ENCODE measurements at regions not wholly inside any gene's neighbourhood (a gene's known extent, or its start where the extent isn't known, plus 50 kb on each side); places are given as distances from the start of the nearest gene placed in this dataset.
"Not testable (repeated sequence)": the region's sequence is repeated elsewhere in the genome, so short reads cannot be mapped to it uniquely, and the experiment has no call there.

DNA sequence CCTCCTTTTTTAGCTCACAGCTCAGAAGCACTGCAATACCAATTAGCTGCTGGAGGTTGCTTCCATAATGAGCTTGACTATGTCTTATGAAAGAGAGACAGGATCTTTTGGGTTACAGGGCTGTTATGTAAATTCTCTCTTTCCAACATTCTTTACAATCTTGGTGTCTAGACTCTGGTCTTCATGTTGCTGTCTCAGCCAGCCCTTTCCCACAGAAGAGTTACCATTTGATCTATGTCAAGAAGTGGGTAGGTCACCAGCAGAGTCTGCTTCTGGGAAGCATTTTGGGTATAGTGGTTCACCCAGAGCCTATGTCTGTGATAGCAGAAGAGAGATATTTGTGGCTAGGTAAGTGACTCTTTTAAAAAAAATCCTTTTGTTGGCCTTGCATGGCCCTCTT, 234.5 kb downstream of the SATB1 start:
- DNase-seq, result no peak

DNA sequence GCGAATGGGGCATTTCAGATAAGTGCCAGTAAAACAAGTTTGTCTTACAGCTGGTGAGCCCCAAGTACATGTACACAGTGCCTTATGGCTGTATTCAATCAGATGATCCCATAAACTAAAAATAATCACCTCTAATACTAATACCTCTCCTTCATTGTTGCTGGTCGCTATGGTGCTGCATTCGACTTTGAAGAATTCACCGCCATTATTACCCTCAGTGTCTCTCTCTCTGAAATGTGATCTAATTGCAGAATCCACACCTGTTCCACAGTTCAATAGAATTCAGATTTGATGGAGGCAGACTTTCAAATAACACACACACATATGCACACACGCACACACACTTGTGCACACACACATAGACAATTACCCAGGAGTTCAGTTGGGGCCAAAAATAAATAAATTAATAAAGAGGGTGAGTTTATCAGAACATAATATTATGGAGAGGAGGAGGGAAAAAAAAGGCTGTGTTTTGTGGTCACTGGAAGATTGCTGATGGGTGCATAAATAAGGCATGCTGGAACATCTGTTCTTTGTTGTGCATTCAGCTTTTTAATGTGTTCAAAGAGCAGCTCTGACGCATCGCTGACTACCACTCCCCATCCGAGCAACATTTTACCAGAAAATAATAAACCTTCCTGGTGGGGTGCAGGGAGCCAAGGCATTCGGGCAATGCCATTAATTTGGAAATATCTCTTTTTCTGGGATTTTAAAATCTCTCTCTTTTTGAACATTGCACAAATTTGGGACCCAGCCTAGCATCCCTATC, 235.7 kb downstream of the SATB1 start:
- peak in 1 of 3 donors; percentile 16 for DNase-seq

DNA sequence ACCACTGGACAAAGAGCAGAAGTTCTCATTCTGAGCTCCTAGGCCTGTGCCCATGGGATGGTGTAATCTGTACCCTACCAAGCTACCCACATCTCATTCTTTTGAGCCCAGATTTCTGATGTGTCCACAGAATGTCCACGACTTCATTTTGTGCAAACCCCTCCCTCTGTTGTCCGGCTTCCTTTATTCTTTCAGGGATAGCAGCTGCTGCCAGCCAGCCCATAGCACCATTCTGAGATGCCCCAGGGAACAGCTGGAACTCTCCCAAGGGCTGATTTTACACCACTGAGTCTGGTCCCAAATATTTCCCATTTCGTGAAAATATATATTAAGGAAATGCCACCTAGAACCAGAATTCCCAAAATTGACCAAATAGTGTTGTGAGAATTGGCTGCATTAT, 236.6 kb downstream of the SATB1 start:
- no peak for DNase-seq

- no peak for DNase-seq
Observed at GRCh38 chr3:18185624-18186023, 239.5 kb downstream of the SATB1 start.

- not testable (repeated sequence) for DNase-seq
Observed at GRCh38 chr3:18182923-18183322, 242.2 kb downstream of the SATB1 start.

GRCh38 chr3:18179521-18179920, 245.6 kb downstream of the SATB1 start:
- DNase-seq, result no peak

- no peak for DNase-seq
Observed at GRCh38 chr3:18177271-18177670, 247.9 kb downstream of the SATB1 start.

- DNase-seq, result not testable (repeated sequence)
Observed at GRCh38 chr3:18173891-18174290, 251.2 kb downstream of the SATB1 start.

GRCh38 chr3:18159681-18160080, 265.5 kb downstream of the SATB1 start:
- no peak for DNase-seq

- no peak for DNase-seq
Observed at GRCh38 chr3:18153571-18154173, 271.5 kb downstream of the SATB1 start.

DNA sequence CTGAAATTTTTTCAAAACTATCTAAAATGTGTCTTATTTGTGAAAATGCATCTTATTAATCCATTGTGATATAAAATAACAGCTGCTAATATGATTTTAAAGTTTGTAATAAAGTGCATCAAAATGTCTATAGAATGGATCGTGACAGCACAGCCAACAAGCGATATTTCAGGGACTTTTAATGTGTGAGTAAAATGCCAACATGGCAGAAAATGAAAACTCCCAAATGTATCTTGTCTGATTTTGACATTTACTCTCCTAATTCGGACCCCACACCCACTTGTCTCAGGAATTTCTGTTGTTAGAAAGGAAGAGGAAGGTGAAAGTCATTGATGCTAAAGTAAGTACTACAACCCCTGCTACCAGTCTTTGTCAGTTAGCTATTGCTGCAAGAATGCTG, 273.9 kb downstream of the SATB1 start:
- no peak for DNase-seq

GRCh38 chr3:18149935-18150334, 275.2 kb downstream of the SATB1 start:
- no peak for DNase-seq

GRCh38 chr3:18149386-18149785, 275.8 kb downstream of the SATB1 start:
- no peak for DNase-seq

DNA sequence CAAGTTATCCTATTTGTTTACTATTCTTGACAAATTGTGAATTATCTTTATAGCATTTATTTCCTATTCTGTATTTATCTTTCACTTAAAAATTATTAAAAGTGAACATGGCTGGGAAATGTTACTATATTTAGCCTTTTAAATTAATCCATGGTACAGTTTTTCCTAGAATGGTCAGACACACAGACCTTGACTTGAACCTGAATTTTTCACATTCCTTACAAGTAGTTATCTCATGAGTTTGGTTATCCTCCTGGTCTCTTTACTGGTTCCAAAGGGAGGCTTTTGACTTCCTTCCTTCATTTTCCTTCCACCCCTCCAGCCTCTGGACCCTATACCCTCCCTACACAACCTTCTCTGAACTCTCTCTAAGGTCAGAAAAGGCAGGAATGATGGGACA, 280.6 kb downstream of the SATB1 start:
- DNase-seq, result no peak

DNA sequence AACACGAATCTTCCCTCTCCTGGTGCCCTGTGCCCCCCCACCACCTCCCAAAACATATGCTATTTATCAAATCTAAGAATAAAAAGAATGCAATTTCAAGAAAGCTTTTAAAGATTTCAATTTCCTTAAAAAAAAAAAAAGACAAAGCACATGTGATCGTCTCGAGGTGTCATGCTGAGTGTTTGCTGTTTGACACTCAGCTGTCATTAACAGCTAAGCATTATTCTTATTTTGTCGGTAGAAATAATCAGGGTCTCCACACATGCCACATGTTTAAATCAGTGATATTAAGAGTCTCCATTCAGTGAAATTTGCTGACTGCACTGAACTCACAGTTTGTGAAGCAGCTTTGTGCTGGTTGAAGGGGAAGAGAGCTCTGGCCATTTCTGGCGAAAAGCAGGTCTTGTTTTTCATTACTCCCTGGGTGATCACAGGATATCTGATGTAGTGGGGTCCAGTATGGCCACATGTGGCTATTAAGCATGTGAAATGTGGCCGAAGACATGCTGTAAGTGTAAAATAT, 281.8 kb downstream of the SATB1 start:
- DNase-seq, result no peak

- no peak for DNase-seq
Observed at GRCh38 chr3:18137958-18138357, 287.2 kb downstream of the SATB1 start.

- DNase-seq, result no peak
Observed at GRCh38 chr3:18135060-18135814, 289.9 kb downstream of the SATB1 start.

DNA sequence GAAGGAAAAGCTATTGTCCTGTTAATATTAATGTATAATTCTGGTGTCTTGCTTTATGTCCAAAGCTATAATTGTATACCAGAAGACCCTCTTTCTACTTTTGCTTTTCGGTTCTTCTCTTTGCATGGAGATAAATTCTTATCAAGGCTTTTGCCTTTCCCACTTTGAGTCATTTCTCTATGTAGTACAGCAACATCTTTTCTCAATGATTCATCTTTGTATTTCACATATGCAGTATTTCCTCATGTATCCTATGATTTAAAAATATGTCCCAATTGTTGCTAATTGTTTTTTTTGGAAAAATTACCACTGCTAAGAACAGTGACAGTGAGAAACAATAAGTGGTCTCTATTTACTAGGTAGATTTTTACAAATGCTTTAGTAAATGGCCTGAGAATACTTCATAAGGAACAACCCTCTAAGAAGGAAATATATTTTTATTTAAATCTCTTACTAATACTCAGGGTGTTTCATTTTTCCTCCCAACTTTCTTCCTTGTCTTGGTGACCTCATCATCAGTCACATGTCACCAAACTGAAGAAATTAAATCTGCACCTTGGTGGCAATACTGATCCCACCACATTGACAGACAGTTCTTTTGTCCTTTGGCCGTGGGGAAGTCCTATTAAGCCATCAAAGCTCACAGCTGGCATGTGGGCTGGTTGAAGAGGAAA, 290.6 kb downstream of the SATB1 start:
- DNase-seq, result peak in 1 of 3 donors; percentile 17

DNA sequence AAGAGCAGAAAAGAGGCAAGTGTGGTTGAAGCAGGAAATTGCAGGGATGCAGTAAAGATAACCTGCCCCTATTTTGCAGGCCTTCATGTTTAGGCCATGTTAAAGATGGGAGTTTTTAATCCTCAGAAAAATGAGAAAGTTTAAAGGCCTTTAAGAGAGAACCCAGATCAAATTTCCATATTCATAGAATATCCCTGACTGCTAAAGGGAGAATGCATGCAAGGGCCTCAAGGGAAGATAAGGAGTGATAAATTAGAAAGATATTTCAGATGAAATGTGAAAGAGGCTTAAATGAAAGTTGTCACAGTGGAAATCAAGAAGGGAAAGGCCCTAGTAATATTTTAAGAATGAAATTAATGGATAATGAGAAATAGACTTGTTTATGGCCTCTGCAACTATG, 292.1 kb downstream of the SATB1 start:
- DNase-seq, result no peak

GRCh38 chr3:18127859-18128681, 297.1 kb downstream of the SATB1 start:
- DNase-seq, result no peak

DNA sequence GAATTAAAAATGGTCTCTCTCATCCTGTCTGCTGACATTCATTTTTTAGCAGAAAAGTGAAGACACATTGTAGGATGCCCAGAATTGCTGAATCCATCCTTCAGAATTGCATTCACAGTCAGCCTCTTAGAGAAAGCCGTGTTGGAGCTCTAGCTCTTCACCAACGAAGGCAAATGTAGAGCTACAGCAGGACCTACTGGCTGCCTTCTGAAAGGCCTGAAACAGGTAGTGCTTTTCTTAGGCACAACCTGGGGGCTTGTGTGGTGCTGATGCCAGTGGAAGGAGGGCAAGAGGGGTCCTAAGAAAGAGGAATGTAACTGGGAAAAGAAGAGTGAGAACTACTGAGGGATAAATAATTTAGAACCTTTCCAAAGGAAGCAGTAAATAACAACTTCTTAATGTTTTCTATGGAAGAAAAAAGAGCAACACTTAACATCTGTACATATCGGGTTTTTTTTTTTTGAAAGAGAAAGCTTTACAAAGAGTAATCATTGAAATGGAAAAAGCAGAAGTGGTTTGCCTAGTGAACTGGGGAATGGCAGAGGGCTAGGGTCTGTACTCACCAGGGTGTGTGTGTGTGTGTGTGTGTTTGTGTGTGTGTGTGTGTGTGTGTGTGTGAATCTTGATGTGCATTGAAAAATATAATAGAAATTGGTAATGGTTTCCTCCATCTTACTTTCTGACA, 297.8 kb downstream of the SATB1 start:
- DNase-seq, result no peak

Data from muscle of back (tissue), 3 donors.